ENCODE measurements at regions not wholly inside any gene's neighbourhood (a gene's known extent, or its start where the extent isn't known, plus 50 kb on each side); places are given as distances from the start of the nearest gene placed in this dataset.

DNA sequence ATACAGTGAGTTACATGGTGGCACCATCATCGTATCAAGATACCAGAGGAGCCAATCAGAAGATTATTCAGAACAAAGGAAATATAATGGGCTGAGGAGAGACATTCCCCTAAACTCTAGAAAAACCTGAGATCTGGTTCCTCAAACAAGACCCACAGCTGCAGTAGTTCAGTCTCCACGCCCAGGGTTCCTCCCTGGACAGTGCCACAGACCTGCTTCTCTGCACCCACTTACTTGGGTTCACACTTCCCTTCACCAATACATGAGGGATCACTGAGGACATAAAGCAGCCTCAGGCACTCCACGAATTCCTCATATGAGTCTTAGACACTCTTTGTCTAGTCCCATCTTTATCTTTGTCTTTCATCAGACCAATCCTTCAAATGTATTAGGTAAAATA lies 101.7 kb downstream of the APTX start:
- DNase-seq (ENCODE audit: low read depth): no peak
- TF ChIP-seq, protein P1, sequence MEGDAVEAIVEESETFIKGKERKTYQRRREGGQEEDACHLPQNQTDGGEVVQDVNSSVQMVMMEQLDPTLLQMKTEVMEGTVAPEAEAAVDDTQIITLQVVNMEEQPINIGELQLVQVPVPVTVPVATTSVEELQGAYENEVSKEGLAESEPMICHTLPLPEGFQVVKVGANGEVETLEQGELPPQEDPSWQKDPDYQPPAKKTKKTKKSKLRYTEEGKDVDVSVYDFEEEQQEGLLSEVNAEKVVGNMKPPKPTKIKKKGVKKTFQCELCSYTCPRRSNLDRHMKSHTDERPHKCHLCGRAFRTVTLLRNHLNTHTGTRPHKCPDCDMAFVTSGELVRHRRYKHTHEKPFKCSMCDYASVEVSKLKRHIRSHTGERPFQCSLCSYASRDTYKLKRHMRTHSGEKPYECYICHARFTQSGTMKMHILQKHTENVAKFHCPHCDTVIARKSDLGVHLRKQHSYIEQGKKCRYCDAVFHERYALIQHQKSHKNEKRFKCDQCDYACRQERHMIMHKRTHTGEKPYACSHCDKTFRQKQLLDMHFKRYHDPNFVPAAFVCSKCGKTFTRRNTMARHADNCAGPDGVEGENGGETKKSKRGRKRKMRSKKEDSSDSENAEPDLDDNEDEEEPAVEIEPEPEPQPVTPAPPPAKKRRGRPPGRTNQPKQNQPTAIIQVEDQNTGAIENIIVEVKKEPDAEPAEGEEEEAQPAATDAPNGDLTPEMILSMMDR (IDR thresholded peaks at IDR 0.05; ENCODE audit: insufficient read depth, low read depth, low read length): no peak
- CTCF ChIA-PET: no interaction called here
- no peaks in the 10 kb centered on the region for H3K27me3 ChIP-seq (ENCODE audit: control insufficient read depth, insufficient read depth, low read length)
- no peak overlapping the region for H3K4me3 ChIP-seq (ENCODE audit: low read depth, low read length)
- H3K36me3 ChIP-seq (ENCODE audit: control insufficient read depth, insufficient read depth, low read length): no peaks in the 10 kb centered on the region
- POLR2A ChIA-PET: no interaction called here

GRCh38 chr9:32906213-32906612 lies 95.2 kb downstream of the APTX start:
- DNase-seq (ENCODE audit: low read depth): no peak
- TF ChIP-seq, protein P1 (IDR thresholded peaks at IDR 0.05; ENCODE audit: insufficient read depth, low read depth, low read length): no peak
- POLR2A ChIA-PET: no interaction called here
- Histone ChIP-seq H3K36me3 (ENCODE audit: control insufficient read depth, insufficient read depth, low read length) (no peaks in the 10 kb centered on the region), H3K4me3 (ENCODE audit: low read depth, low read length) (no peak overlapping the region), H3K27me3 (ENCODE audit: control insufficient read depth, insufficient read depth, low read length) (no peaks in the 10 kb centered on the region; the same call in 1 of the 2 replicates)
- CTCF ChIA-PET: interaction anchor here (1.0 kb wide), 1 partner anchor 529 kb away, joined by 3 read pairs; no protein-coding TSS in a partner anchor

- no peak for DNase-seq (ENCODE audit: low read depth)
- TF ChIP-seq, protein P1 (IDR thresholded peaks at IDR 0.05; ENCODE audit: insufficient read depth, low read depth, low read length): no peak
- Histone ChIP-seq H3K36me3 (ENCODE audit: control insufficient read depth, insufficient read depth, low read length) (no peaks in the 10 kb centered on the region), H3K27me3 (ENCODE audit: control insufficient read depth, insufficient read depth, low read length) (peaks cover 3% of the 10 kb centered on the region), H3K4me3 (ENCODE audit: low read depth, low read length) (no peak overlapping the region)
- ChIA-PET POLR2A (no interaction called here), CTCF (no interaction called here)
Observed at GRCh38 chr9:32915802-32916201, 85.6 kb downstream of the APTX start.

GRCh38 chr9:32918628-32919027 lies 82.8 kb downstream of the APTX start:
- no peaks in the 10 kb centered on the region for H3K36me3 ChIP-seq (ENCODE audit: control insufficient read depth, insufficient read depth, low read length)
- no peak for DNase-seq (ENCODE audit: low read depth)
- POLR2A ChIA-PET: no interaction called here
- H3K27me3 ChIP-seq (ENCODE audit: control insufficient read depth, insufficient read depth, low read length): peaks cover 3% of the 10 kb centered on the region
- no peak overlapping the region for H3K4me3 ChIP-seq (ENCODE audit: low read depth, low read length)
- CTCF ChIA-PET: no interaction called here
- TF ChIP-seq, protein P1 (IDR thresholded peaks at IDR 0.05; ENCODE audit: insufficient read depth, low read depth, low read length): no peak

Data from BJ (cell line).